LNCaP clone FGC (cell line): ENCODE measurements at regions not wholly inside any gene's neighbourhood (a gene's known extent, or its start where the extent isn't known, plus 50 kb on each side); places are given as distances from the start of the nearest gene placed in this dataset.
"Not testable (repeated sequence)": the region's sequence is repeated elsewhere in the genome, so short reads cannot be mapped to it uniquely, and the experiment has no call there.

Source experiments
- DNase-seq: peaks from one replicate; pipeline ENCODE4 v3.0.0-alpha.2; 2011; ENCODE audit warnings: low read depth
- H3K4me3 ChIP-seq: 2 replicates; pipeline ENCODE4 v1.5.1; 2011; ENCODE audit warnings: mild to moderate bottlenecking, low read depth, low read length, control low read depth
- TF ChIP-seq, protein P1 (sequence below): IDR thresholded peaks from 2 replicates; pipeline ENCODE4 v1.5.1; 2012; ENCODE audit warnings: mild to moderate bottlenecking; ENCODE audit not compliant: control insufficient read depth, insufficient read depth; ENCODE audit errors: extremely low read depth

DNA sequence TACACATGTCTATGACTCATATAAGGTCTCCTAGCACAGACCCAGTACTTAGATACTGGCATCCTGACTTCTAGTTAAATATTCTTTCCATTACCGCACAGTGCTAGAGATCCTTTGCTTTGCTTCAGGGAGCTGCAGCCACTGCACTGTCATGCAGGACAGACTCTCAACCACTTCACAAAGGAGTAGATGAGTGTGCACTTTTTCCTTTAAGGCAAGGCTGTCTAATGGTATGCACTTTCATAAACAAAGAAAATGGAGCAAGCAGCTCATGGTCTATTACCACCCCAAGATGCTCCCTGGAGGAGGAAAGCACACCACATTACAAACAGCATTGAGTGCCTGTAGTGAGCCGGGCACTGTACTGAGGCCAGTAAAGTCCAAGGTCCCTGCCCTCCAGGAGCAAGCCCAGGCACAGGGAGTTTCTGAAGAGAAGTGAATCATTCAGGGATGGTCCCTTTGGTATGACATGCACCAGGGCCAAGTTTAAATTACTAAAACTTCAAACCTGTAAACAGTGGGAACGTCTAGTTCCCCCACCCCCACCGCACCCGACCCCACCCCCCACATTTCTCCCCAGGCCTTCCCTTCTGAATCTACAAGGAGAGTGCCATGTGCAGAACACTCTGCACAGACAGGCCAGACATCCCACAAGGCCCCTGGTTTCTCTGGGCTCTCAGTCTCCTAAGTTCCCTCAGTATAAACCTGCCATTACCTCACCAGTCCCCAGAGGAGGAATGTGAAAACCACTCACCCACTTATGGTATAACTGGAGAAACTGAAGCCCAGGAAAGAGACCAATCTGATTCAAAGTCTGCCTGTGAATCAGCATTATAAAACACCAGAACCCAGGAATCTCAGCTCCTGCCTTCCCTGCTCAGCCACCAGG is 107.8 kb upstream of the BCL6 start:
- DNase-seq = no peak
- TF ChIP-seq, protein P1, sequence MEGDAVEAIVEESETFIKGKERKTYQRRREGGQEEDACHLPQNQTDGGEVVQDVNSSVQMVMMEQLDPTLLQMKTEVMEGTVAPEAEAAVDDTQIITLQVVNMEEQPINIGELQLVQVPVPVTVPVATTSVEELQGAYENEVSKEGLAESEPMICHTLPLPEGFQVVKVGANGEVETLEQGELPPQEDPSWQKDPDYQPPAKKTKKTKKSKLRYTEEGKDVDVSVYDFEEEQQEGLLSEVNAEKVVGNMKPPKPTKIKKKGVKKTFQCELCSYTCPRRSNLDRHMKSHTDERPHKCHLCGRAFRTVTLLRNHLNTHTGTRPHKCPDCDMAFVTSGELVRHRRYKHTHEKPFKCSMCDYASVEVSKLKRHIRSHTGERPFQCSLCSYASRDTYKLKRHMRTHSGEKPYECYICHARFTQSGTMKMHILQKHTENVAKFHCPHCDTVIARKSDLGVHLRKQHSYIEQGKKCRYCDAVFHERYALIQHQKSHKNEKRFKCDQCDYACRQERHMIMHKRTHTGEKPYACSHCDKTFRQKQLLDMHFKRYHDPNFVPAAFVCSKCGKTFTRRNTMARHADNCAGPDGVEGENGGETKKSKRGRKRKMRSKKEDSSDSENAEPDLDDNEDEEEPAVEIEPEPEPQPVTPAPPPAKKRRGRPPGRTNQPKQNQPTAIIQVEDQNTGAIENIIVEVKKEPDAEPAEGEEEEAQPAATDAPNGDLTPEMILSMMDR = no peak
- no peak overlapping the region for H3K4me3 ChIP-seq

DNA sequence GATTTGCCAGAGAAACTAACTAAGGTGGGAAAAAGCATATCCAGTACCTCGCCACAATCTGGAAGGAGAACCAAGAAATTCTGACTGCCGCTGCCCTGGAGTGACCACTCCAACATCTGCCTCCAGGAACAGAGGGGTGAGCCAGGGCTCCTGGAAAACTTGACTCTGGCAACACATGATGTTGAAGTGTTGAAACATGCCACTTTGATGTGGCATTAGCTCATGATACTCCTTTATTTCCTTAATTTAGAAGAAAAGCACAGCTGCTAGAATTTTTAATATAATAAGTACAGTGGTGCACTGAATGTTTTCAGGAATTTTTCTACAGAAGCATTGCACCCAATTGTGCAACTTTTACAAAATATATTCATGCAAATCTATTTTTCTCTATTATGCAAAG is 109.9 kb upstream of the BCL6 start:
- TF ChIP-seq, protein P1 = no peak
- no peak for DNase-seq
- no peak overlapping the region for H3K4me3 ChIP-seq

DNA sequence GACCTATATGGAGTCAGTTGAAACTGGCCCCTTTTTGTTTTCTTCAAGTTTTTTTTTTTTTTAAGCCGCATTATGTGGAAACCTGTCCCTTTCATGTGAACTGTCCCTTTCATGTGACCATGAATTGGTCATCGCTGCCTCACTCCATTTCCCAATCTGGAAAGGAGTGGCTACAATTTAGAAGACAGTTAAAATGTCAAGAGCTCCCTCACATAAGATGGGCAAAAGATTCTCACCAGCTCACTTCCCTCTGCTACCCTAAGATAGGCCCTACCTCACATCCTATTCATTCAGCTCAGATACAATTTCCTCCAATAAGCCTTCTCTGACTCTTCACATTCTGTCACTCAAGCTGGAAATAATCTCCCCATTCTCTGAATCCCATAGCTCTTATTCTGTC is 111.3 kb upstream of the BCL6 start:
- TF ChIP-seq, protein P1 = no peak
- DNase-seq = no peak
- no peak overlapping the region for H3K4me3 ChIP-seq

DNA sequence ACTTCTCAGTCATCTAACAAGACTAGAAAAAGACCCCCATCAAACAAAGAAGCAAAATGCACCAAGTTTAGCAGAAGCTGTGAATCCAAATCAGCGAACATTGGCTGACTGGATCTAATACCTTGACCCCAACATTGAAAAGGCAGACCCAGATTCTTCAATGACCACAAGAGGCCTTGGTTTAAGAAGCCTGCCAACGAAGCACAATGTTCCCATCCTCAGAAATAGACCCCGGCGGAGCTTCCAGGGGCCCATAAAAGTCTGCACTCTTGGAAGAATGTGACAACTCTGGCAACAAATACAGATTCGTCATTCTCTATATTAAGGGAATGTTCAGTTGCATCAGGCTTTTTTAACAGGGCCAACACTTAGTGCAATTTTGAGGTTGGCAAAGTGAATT is 112.8 kb upstream of the BCL6 start:
- no peak for DNase-seq
- no peak overlapping the region for H3K4me3 ChIP-seq
- TF ChIP-seq, protein P1 = no peak

DNA sequence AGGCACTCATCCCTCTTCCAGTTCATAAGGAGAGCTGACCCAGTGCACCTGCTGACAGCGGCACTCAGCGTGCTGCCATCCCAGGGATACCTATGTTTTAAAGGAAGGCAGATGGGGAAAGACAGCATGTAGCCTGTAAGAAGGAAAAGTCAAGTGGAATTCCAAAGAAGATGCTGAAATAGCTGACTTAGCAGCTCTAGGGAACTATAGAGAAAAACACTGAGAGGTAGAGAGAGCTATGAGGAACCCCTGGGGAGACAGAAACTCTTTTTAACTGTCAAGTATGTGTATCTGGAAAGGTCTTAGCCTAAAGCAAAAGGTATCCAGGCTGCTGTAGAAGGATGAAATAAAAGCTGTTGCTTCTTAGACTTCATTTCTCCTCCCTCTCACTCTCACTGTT is 113.4 kb upstream of the BCL6 start:
- no peak for DNase-seq
- TF ChIP-seq, protein P1 = no peak
- no peak overlapping the region for H3K4me3 ChIP-seq

DNA sequence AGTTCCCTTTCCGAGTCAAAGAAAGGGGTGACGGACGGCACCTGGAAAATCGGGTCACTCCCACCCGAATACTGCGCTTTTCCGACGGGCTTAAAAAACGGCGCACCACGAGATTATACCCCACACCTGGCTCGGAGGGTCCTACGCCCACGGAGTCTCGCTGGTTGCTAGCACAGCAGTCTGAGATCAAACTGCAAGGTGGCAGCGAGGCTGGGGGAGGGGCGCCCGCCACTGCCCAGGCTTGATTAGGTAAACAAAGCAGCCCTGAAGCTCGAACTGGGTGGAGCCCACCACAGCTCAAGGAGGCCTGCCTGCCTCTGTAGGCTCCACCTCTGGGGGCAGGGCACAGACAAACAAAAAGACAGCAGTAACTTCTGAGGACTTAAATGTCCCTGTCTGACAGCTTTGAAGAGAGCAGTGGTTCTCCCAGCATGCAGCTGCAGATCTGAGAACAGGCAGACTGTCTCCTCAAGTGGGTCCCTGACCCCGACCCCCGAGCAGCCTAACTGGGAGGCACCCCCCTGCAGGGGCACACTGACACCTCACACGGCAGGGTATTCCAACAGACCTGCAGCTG is 117.5 kb upstream of the BCL6 start:
- H3K4me3 ChIP-seq, DNase-seq: not testable (repeated sequence)

DNA sequence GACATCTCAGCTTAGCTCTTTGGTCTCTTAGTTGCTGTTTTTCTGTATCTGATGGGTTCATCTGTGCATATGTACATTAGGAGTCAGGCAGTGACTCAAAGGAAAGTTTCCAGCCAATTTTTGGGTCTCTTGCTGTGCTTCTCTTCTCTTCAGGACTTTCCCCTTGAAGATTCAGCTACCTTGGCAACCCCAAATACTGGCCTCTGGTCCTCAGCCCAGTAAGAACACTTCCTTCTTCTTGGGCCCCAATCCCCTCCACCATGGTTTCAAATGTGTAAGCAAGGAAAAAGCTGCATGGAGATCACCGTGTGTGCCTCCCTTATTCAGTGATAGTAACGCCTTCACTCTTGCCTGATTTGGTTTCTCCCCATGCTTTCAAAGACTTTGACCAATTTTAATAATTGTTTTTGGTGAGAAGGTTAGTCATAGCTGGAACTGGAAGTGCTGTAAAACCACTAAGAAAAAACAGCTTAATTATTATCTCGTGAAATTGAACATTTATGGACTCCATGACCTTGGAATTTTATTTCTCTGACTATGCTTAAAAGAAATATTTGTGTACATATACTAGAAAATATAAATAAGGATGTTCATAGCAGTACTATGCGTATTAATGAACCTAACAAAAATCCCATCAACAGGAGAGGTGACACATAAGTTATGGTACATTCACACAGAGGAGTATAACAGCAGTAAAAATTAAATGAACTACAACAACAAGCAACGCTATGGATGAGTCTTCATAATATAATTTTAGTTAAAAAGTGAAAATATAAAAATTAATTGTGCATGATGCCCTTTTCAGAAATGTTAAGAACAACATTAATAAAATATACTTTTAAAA is 125.3 kb upstream of the BCL6 start:
- TF ChIP-seq, protein P1 = no peak
- no peak for DNase-seq
- no peak overlapping the region for H3K4me3 ChIP-seq
